Stimulated activated CD4-positive, alpha-beta T cell treated with anti-CD3 and anti-CD28 coated beads, Interleukin-4, amount 100 ng/mL, for 1 hour (primary cell): ENCODE measurements at regions not wholly inside any gene's neighbourhood (a gene's known extent, or its start where the extent isn't known, plus 50 kb on each side); places are given as distances from the start of the nearest gene placed in this dataset.

Experiments used
- DNase-seq: peaks from one replicate; pipeline ENCODE4 v3.0.0-alpha.2; 2020

DNA sequence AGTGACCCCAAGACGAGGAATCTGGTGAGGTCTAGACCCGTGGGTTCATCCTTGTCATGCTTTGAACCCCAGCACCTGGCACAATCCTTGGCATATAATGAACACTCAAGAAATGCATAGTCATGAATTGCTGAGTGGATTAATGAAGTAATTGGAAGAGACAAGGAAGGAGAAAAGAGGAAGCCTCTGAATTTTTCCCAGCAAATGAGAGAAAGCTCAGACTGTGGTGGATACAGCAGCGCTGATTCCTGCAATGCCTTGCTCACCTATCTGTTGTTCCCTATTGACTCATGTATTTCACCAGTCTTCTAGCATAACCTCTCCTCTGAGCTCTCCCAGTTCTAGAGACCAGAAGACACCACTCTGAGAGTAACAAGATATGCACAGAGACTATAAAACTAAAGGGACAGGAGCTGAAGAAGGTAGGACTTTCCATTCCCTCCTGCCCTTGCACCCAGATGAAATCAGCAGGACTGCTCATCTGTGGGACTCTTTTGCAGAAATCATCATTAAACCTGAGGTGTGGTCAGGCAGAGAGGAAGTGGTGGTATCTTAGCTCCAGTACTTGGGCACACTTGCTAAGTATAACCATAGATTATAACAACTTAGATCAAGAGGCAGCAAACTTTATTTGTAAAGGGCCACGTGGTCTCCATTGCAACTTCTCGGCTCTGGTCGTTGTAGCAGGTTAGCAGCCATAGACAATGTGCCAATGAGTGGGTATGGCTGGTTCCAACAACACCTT lies 102.8 kb downstream of the MAF start:
- no peak for DNase-seq

- DNase-seq, result no peak
Observed at GRCh38 chr16:79493911-79494310, 106.6 kb downstream of the MAF start.

DNA sequence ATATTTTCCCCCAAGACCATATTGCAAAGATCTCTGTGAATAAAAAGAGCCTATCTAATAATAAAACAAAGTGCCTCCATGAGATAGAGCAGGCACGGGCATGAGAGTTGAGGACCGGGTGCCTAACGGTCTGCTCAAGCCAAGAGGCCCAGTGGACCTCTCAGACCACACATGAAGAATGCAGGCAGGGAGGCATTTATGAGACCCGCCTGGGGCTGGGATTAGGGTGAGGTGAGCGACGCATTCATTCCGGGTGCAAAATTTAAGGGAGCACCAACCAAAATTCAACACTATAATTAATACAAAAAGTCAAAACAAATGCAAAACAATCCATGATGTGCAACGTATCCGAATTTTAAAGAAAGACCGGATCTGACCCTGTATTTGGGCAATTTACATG lies 108.5 kb downstream of the MAF start:
- no peak for DNase-seq

DNA sequence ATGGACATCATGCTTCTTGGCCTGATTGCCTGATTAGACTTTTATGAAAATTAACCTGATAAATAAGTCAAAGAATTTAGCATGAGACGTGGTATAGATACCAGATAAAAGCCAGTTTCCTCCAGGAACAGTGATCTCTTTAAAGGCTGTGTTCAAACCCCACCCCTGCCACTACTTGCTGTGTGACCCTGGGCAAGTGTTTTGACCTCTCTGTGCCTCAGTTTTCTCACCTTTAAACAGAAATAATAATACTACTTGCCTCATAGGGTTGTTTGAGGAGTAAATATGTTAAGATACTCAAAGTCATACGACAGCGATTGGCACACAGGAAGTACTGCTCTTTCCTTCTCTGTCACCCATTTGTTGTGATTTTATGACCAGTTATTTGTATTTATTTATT lies 115.5 kb downstream of the MAF start:
- no peak for DNase-seq

DNA sequence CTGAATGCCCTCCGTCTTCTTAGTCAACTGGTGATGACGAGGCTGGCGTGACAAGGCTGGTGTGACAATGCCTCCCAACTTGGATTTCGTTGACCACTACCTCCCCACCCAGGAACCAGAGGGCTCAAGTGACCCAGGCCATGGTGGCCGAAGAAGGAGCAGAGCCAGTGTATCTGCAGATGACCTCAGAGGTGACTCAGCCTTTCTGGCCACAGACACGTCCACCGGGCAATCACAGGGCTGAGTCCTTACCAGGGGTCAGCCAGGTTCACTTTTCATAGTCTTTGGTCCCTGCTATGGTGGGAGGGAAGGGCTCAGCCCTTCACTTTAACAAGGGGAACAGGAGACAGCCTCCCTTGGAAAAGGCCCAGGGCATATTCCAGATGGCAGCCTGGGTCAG lies 116.3 kb downstream of the MAF start:
- no peak for DNase-seq

DNA sequence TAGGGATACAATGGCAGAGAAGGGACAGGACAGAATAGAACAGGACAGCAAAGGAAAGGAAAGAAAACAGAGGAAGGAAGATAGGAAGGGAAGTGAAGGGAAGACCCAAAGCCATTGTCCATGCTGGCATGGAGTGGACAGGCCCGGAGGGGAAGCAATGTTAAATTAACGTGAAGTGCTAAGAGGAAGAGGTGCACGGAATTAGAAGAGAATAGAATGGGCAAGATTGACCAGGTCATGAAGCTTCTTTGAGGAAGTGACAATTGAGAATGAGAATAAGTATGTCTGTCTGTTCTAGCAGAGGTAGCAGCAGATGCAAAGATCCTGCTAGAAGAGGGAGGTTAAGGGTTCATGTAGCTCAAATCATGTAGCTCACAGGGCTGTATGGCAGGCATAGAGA lies 117.2 kb downstream of the MAF start:
- DNase-seq, result no peak

DNA sequence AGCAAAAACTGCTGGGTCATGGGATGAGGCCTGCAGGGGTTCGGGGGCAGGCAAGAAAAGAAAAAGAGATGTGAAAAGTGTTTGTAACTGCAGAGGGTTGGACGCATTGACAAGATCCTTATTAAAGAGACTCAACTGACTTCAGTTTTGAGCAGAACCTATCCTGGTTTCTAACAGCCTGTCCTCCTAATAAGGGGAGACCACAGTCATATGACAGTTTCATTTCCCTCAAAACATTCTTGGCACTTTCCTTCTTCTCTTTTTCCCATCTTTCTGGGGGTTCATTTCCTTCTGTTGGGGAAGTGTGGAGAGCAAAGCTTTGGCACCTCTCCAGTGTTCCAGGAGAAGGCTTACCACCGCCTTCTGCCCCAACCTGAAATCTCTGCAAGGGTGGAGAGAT lies 118.5 kb downstream of the MAF start:
- DNase-seq, result no peak

DNA sequence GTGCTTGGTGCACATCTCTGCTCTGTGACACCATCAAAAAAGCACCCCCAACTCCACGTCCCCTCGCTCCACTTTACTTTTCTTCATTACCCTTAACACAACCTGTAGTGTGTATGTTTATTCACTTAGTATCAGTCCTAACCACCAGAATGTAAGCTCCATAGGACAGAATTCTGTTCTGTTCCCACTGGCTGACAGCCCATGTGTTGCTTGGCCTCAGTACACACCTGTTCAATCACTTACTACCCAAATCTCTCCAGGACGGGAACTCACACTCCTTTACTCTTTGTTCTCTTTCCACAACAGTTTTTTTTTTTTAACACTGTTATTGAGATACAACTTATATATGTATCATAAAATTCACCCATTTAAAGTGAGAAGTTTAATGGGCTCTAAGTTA lies 119.6 kb downstream of the MAF start:
- no peak for DNase-seq

GRCh38 chr16:79480056-79480455 lies 120.5 kb downstream of the MAF start:
- no peak for DNase-seq

DNA sequence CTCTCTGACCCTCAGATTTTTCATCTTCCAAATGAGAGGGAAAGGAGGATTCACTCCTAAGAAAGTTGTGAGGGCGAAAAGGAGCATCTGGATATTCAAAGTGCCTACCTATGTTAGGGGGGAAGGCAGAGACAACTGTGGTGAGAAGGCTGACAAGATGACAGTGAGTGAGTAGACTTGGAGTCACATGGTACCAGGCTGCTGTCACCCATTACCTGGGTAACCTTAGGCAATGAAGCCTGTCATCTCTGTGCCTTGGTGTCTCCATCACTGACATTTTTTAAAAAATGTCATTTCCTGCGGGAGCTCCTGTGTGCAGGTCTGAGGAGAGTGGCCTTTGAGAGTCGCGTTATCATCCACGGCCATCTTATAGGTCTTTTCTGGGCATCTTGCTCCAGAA lies 124.0 kb downstream of the MAF start:
- DNase-seq, result no peak

DNA sequence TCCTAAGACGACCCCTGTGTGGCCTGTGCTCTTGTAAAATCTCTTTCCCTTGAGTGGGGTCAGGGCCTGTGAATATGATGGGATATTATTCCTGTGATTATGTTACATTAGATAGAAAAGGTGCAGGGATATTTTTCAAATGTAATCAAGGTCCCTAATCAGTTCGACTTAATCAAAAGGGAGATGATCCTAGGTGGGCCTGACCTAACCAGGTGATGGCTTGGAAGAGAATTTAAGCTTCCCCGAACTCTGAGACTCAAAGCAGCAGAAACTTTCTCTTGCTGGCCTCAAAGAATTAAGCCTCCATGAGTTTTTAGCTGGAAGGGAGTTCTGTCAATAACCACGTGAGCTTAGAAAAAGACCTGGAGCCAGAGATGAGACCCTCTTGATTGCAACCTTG lies 124.7 kb downstream of the MAF start:
- DNase-seq, result no peak

GRCh38 chr16:79473456-79473855 lies 127.1 kb downstream of the MAF start:
- DNase-seq, result no peak

- DNase-seq, result no peak
Observed at GRCh38 chr16:79472426-79472825, 128.1 kb downstream of the MAF start.

DNA sequence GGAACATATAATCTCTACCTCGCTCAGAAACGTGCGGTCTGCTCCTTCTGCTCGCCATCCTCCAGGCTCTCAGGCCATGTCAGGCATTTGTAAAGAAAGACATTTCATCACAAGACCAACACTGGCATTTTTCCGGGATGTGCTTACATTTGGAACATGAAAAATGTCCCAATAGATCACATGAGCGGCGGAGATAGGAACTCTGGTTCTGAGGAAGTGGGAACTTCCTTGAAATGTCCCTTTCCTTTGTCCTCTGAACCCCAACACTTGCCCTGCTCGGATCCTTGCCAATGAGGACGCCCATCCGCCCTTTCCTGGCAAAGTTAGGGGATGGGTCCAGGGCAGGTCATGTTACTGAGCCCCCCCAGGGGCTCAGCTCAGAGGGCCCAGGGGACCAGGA lies 130.5 kb downstream of the MAF start:
- no peak for DNase-seq

DNA sequence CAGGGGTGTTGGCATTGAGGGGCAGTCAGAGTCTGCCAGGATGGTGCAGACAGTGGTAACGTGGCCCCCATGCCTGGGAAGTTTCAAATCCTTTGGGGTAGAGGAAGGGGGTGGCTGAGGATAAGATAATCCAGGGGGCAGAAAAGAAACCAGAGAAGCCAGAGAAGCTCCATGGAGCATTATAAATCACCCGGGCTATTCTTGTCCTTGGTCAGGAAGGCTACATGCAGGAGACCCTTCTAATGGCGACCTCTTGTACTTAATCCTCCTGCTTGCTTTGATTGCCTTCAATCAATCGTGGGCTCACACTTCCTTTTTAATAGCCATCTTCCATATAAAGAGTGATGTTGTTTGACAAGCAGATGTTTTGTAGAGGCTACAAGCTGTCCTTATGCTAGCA lies 131.9 kb downstream of the MAF start:
- DNase-seq, result no peak

GRCh38 chr16:79468121-79468552 lies 132.4 kb downstream of the MAF start:
- no peak for DNase-seq

DNA sequence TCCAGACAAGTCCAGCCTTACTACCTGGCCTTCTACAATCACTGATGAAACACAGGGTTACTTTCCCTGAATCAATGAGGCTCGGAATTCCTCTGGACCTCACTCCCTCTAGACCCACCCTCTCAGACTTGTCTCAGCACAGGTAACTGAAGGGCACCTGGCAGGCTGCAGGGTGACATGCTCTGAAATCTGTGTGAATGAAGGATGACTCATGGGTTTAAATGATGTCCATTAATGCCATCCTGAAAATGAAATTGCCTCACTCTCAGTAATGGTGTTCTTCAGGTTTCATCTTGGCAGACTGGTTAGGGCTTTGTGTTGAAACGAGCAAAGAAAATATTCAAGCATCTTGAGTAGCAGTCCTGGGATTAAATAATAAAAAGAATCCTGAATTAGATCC lies 134.4 kb downstream of the MAF start:
- DNase-seq, result no peak

GRCh38 chr16:79463841-79464240 lies 136.7 kb downstream of the MAF start:
- DNase-seq, result no peak

GRCh38 chr16:79456036-79456435 lies 144.5 kb downstream of the MAF start:
- no peak for DNase-seq

DNA sequence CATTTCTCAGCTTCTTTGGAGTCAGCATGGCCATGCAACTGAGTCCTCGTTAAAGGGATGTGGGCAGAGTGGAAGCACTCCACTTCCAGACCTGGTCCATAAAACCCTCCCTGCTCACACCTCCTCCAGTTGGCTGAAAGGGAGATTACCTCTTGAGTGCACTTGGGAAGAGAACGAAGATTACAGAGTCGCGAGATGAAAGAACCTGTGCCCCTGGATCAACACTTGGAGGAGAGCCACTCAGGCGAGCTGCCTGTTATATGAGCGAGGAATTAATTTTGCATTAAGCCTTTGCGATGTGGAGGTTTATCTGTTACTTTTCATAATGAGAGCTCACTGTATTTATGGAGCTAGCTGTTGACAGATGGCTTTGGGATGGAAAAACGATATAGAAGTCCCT lies 147.9 kb downstream of the MAF start:
- DNase-seq, result no peak

GRCh38 chr16:79451196-79451816 lies 149.2 kb downstream of the MAF start:
- no peak for DNase-seq

DNA sequence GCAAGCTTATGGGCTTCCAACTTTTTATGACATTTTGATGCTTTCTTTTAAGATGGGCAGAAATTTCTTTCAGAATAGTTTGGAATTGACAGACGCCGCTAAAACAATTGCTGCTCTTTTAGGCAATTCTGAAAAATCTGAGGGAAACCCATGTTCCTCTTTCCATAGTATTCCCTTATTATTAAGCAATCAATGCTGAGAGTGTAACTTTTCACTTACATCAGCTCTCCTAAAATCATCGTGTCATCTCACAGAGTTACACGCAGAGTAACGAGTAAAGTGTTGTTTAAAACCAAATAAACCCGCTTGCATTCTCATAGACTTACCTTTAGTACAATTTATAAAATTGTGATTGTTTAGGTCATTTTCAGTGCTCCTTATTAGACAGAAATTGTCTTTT lies 150.6 kb downstream of the MAF start:
- DNase-seq, result no peak

DNA sequence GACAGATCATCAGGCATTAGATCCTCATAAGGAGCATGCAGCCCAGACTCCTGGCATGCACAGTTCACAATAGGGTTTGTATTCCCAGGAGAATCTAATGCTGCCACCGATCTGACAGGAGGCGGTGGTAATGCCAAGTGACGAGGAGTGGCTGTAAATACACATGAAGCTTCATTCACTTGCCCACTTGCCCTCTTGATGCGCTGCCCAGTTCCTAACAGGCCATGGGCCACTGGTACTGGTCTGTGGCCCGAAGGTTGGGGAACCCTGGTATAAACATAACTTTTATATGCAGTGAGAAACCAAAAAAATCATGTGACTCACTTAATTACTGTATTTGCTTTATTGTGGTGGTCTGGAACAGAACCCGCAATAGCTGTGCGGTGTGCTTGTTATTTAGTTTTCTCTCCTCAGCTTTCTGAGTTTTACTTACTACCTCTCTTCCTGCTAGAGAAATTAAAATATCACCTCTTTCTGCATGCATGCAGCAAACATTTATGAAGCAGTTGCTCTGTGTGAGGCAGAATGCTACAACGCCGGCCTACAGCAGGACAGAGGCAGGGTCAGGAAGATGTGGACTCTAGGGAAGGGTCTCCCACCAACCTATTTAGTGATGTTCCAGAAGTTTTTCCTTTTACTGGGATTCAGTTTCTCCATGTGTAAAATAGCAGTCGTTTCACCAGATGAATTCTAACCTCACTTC lies 151.3 kb downstream of the MAF start:
- DNase-seq, result no peak

DNA sequence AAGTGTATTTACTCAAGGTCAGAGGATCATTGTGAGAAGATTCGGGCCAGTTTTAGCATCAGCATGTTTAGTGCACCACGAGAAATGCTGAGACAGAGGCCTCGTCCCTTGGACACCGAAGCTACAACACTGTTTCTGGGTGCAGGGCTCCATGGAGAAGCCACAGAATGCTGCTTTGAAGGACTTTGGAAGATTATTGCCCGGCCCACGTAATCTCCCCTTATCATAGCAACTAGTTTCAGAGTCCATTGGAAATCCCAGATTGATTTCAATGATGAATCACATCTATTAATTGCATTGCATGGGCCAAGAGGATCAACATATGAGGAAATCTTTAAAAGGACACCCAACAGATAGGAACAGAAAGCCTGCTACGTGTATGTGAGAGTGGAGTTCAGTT lies 156.0 kb downstream of the MAF start:
- no peak for DNase-seq
